ENCODE measurements at regions not wholly inside any gene's neighbourhood (a gene's known extent, or its start where the extent isn't known, plus 50 kb on each side); places are given as distances from the start of the nearest gene placed in this dataset.

DNA sequence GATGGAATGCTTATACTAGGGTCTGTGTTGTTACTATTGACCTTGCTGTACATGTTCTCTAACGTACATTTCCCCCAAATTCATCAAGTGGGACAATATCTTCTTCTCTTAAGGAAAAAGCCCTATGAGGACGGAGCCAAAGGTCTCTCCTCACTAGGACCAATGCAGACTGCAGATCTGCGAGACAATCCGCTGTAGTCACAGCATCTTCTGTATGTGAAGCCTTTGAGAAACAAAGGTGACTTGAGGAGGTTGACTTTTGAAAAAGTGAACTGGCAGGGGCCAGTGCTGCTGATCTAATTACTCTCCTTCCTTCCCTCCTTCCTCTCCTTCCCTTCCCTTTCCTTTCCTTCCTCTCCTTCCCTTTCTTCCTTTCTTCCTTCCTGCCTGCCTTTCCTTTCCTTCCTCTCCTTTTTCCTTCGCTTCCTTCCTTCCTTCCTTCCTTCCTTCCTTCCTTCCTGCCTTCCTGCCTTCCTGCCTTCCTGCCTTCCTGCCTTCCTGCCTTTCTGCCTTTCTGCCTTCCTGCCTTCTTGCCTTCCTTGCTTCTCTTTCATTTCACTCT lies 71.1 kb upstream of the BASP1 start:
- no peaks in the 10 kb centered on the region for H3K9me1 ChIP-seq (ENCODE audit: control insufficient read depth, insufficient read depth, low read length)
- no peaks in the 10 kb centered on the region for H3K4me1 ChIP-seq (replicated peaks in 1 of 2; ENCODE audit: control insufficient read depth in 2 of 2, insufficient read depth in 2 of 2, low read length in 2 of 2)
- in situ Hi-C loops (cut with MboI): no loop called here
- no peak overlapping the region for H3K27ac ChIP-seq (ENCODE audit: extremely low read depth, low read depth, low read length)
- intact Hi-C loops (cut with micrococcal nuclease): no loop called here
- TF ChIP-seq SMAD4 (CRISPR knock-in tag; conservative IDR thresholded peaks at IDR 0.05) (no peak), ZNF512 (tag; IDR thresholded peaks at IDR 0.05) (peak; percentile 54; the same call in 1 of the 2 replicates), DLX4 (CRISPR knock-in tag; IDR thresholded peaks at IDR 0.05) (no peak), SMARCA4 (IDR thresholded peaks at IDR 0.05) (no peak), MCM5 (IDR thresholded peaks at IDR 0.05; ENCODE audit: low read depth) (no peak), PTRF (tag; IDR thresholded peaks at IDR 0.05) (no peak), KLF6 (CRISPR knock-in tag; IDR thresholded peaks at IDR 0.05; ENCODE audit: borderline replicate concordance) (no peak)
- no peak overlapping the region for H3K9ac ChIP-seq (ENCODE audit: insufficient read depth in 1 of 2, low read depth in 2 of 2, low read length in 2 of 2)
- no peak overlapping the region for H2AFZ ChIP-seq (ENCODE audit: low read depth, low read length)
- no peak for FAIRE-seq
- no peaks in the 10 kb centered on the region for H3K36me3 ChIP-seq (ENCODE audit: control insufficient read depth, insufficient read depth, low read length)
- no peaks in the 10 kb centered on the region for H3K9me3 ChIP-seq (replicated peaks; ENCODE audit: control insufficient read depth, insufficient read depth, low read depth, low read length)
- H3K27me3 ChIP-seq (ENCODE audit: control insufficient read depth in 2 of 2, insufficient read depth in 2 of 2, low read length in 2 of 2): peaks cover 0 to 6% of the 10 kb centered on the region in 2 experiments; a peak in 1 of 5 replicates
- H3K4me2 ChIP-seq (ENCODE audit: insufficient read depth, low read length): no peak overlapping the region
- DNase-seq (ENCODE audit: extremely low read depth in 1 of 4, low spot score in 3 of 4): no peak
- ChIA-PET POLR2A (no interaction called here), CTCF (ENCODE audit: low intra/inter-chr PET ratio) (no interaction called here)
- H4K20me1 ChIP-seq (replicated peaks; ENCODE audit: control insufficient read depth, insufficient read depth, low read length): no peaks in the 10 kb centered on the region
- no peak for ATAC-seq
- BruUV-seq (replicated peaks): no TSS peak
- no peak overlapping the region for H3K4me3 ChIP-seq
- H3K79me2 ChIP-seq (ENCODE audit: control insufficient read depth, insufficient read depth, low read length): no peaks in the 10 kb centered on the region
- 1% methylated on average over 4 of the region's 5 CpGs for WGBS (ENCODE audit: insufficient coverage, low coverage, missing lambda C conversion rate)
